Gastroesophageal sphincter (tissue), 4 donors: ENCODE measurements at regions not wholly inside any gene's neighbourhood (a gene's known extent, or its start where the extent isn't known, plus 50 kb on each side); places are given as distances from the start of the nearest gene placed in this dataset.

Source experiments
- ATAC-seq: fragments of 150-250 bp; one replicate; pipeline ENCODE4 v1.9.1; 2016; ENCODE audit warnings: mild to moderate bottlenecking, moderate library complexity
- H3K27ac ChIP-seq, 4 donors: fragments of 200-600 bp; sonication (generic) in 3 of 4; 1 replicate in 3 of 4; 2 replicates in 1 of 4; pipeline ENCODE4 v1.5.1; 2016 to 2019
- H3K27me3 ChIP-seq: fragments of 200-600 bp; sonication (generic); one replicate; pipeline ENCODE4 v1.5.1; 2019
- H3K36me3 ChIP-seq, 2 donors: fragments of 200-600 bp; sonication (generic); one replicate each; pipeline ENCODE4 v1.5.1; 2019; ENCODE audit warnings: control low read depth in 1 of 2
- H3K4me1 ChIP-seq, 3 donors: fragments of 200-600 bp; sonication (generic); 1 replicate in 2 of 3; 2 replicates in 1 of 3; pipeline ENCODE4 v1.5.1; 2016 to 2019; ENCODE audit warnings: control low read depth in 2 of 3
- H3K4me3 ChIP-seq, 2 donors: fragments of 200-600 bp; sonication (generic); one replicate each; pipeline ENCODE4 v1.5.1; 2019; ENCODE audit warnings: mild to moderate bottlenecking in 1 of 2, moderate library complexity in 1 of 2
- H3K9me3 ChIP-seq, 3 donors: fragments of 200-600 bp; sonication (generic); one replicate each; pipeline ENCODE4 v1.5.1; 2017 to 2019; ENCODE audit warnings: control low read depth in 2 of 3
- EP300 ChIP-seq: sonication (generic); formaldehyde crosslinking; IDR thresholded peaks from one replicate; pipeline ENCODE4 v1.6.1; 2017; ENCODE audit warnings: antibody characterized with exemption, mild to moderate bottlenecking
- POLR2A ChIP-seq, 2 donors: fragments of 450-650 bp; IDR thresholded peaks; one replicate each; pipeline ENCODE4 v1.6.1; 2017; ENCODE audit warnings: antibody characterized with exemption in 2 of 2, mild to moderate bottlenecking in 2 of 2, moderate library complexity in 1 of 2
- POLR2AphosphoS5 ChIP-seq: sonication (generic); formaldehyde crosslinking; IDR thresholded peaks from one replicate; pipeline ENCODE4 v1.6.1; 2017; ENCODE audit warnings: antibody characterized with exemption
- WGBS, 2 donors: methylation state at CpG; one replicate each; pipeline ENCODE4 v1.1.5; 2018; ENCODE audit warnings: low coverage in 1 of 2; 5-methylcytosine and 5-hydroxymethylcytosine counted together
- TF ChIP-seq, protein P1 (sequence below), 4 experiments: fragments of 200-600 bp in 2 of 4; fragments of 450-650 bp in 2 of 4; sonication (generic) in 1 of 4; IDR thresholded peaks; one replicate each; pipeline ENCODE4 v1.5.1; 2017 to 2019; ENCODE audit warnings: antibody characterized with exemption in 4 of 4, mild to moderate bottlenecking in 2 of 4, moderate library complexity in 2 of 4

DNA sequence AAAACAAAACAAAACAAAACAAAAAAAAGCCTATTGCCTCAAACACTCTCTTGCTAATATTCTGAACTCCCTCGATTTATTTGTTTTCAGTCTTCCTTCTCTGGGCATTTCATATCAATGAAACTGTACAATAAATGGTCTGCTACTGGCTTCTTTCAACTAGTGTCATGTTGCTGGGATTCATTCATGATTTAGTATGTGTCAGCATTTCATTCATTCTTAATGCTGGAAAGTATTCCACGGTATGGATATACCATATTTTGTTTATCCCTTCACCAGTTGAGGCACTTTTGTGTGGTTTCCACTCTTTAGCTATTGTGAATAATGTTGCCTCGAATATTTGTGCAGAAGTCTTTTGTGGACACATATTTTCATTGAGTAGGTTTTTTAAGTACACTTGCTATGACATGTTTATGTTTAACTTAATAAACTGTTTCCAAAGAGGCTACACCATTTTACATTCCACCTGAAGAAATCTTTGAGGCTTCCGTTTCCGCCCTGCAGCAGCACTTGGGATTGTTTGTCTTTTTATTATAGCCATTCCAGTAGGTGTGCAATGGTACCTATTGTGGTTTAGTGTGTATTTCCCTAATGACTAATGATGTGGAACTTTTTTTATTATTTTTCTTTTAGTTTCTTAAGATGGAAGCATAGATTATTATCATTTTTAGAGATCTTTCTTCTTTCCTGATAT lies 543.6 kb upstream of the SOX11 start:
- no peak for ATAC-seq
- peaks cover 0 to 14% (median 0%) of the 10 kb centered on the region in 3 donors for H3K9me3 ChIP-seq
- WGBS, 2 donors, result 71 to 83% methylated on average over 5 of the region's 5 CpGs
- no peak overlapping the region for H3K4me3 ChIP-seq
- no peaks in the 10 kb centered on the region for H3K36me3 ChIP-seq
- TF ChIP-seq POLR2A (IDR thresholded peaks at IDR 0.05) (no peak), POLR2AphosphoS5 (no peak), EP300 (no peak)
- TF ChIP-seq, protein P1, sequence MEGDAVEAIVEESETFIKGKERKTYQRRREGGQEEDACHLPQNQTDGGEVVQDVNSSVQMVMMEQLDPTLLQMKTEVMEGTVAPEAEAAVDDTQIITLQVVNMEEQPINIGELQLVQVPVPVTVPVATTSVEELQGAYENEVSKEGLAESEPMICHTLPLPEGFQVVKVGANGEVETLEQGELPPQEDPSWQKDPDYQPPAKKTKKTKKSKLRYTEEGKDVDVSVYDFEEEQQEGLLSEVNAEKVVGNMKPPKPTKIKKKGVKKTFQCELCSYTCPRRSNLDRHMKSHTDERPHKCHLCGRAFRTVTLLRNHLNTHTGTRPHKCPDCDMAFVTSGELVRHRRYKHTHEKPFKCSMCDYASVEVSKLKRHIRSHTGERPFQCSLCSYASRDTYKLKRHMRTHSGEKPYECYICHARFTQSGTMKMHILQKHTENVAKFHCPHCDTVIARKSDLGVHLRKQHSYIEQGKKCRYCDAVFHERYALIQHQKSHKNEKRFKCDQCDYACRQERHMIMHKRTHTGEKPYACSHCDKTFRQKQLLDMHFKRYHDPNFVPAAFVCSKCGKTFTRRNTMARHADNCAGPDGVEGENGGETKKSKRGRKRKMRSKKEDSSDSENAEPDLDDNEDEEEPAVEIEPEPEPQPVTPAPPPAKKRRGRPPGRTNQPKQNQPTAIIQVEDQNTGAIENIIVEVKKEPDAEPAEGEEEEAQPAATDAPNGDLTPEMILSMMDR (IDR thresholded peaks at IDR 0.05), result no peak
- H3K4me1 ChIP-seq, result peaks cover 0 to 8% (median 0%) of the 10 kb centered on the region in 3 donors
- no peaks in the 10 kb centered on the region for H3K27me3 ChIP-seq
- H3K27ac ChIP-seq, result no peak overlapping the region

DNA sequence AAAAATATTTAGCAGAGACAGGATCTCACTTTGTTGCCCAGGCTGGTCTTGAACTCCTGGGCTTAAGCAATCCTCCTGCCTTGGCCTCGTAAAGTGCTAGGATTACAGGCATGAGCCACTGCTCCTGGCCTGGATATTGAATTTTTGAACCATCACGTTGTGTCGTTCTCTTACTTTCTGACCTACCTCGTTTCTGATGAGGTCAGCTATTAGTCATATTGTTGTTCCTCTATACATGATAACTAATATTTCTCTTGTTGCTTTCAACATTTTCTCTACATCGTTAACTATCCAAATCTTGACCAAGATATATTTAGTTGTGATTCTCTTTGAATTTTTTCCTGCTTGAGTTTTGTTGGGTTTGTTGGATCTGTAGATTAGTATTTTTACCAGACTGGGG lies 541.3 kb upstream of the SOX11 start:
- 82 to 89% methylated on average over 5 of the region's 5 CpGs for WGBS, 2 donors
- ATAC-seq, result no peak
- H3K9me3 ChIP-seq, result peaks cover 0 to 14% (median 0%) of the 10 kb centered on the region in 3 donors
- H3K36me3 ChIP-seq, result no peaks in the 10 kb centered on the region
- H3K4me1 ChIP-seq, result no peaks in the 10 kb centered on the region
- no peak overlapping the region for H3K4me3 ChIP-seq
- TF ChIP-seq EP300, result no peak
- H3K27me3 ChIP-seq, result no peaks in the 10 kb centered on the region
- no peak overlapping the region for H3K27ac ChIP-seq

DNA sequence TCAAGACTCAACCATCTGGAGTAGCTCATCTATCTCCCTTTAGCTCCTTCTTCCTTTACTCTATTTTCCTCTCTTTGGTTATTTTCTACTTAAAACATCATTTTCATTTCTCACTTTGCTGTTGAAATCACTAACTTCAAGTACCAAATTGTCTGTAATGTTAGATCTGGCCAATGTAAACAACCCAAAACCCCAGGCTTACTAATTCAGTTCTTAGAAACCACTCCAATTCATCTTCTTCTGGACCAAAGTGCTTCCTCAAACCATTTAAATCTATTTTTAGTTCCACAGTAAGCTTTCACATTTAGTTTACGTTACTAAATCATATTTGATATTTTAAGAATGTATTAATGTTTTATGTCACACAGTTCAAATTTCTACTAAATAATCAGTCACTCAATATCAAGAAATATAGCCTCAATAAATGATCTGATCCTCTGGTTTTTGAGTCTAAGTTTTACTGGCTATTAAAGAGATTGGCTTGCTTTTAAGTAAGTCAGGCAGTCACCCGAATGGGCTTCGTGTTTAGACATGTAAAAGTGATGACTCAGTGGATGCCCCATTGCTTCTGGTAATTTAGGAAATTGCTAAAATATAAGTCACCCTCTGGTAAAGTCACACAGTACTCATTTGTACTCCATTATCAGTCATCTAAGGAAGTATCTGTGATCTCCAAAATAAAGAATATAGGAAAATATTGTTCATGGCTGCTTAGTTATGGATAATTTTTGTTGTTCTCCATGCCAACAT lies 527.2 kb upstream of the SOX11 start:
- Histone ChIP-seq H3K27ac (no peak overlapping the region), H3K27me3 (no peaks in the 10 kb centered on the region), H3K36me3 (no peaks in the 10 kb centered on the region), H3K9me3 (no peaks in the 10 kb centered on the region), H3K4me3 (no peak overlapping the region), H3K4me1 (peaks cover 0 to 13% (median 0%) of the 10 kb centered on the region in 3 donors)
- no peak for ATAC-seq
- 12 to 17% methylated on average over 3 of the region's 3 CpGs for WGBS, 2 donors
- TF ChIP-seq EP300 (no peak), POLR2AphosphoS5 (peak; percentile 6), POLR2A (IDR thresholded peaks at IDR 0.05) (no peak)
- TF ChIP-seq, protein P1 (IDR thresholded peaks at IDR 0.05), result no peak

DNA sequence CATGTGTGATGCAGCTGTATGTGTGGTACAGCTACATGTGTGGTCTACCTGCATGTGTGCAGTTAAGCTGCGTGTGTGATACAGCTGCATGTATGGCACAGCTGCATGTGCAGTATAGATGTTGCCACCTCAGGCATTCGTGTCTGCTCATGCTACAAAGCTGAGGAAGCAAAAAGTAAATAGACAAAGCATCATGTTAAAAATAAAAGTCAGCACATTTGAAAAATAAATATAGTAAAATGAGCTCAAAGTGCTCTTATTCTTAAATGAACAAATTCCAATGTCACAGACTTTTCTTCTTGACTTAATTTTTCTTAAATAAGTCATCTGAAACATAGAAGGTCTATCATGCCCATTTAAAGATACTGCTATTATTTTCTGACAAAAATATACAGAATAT lies 519.3 kb upstream of the SOX11 start:
- TF ChIP-seq EP300 (no peak), POLR2AphosphoS5 (no peak), POLR2A (IDR thresholded peaks at IDR 0.05) (no peak)
- TF ChIP-seq, protein P1 (IDR thresholded peaks at IDR 0.05), result no peak
- Histone ChIP-seq H3K27ac (no peak overlapping the region), H3K9me3 (no peaks in the 10 kb centered on the region), H3K4me1 (peaks cover 0 to 15% (median 0%) of the 10 kb centered on the region in 3 donors), H3K4me3 (no peak overlapping the region), H3K27me3 (no peaks in the 10 kb centered on the region), H3K36me3 (no peaks in the 10 kb centered on the region)
- ATAC-seq, result no peak
- WGBS, 2 donors, result 62 to 71% methylated on average over 2 of the region's 2 CpGs

DNA sequence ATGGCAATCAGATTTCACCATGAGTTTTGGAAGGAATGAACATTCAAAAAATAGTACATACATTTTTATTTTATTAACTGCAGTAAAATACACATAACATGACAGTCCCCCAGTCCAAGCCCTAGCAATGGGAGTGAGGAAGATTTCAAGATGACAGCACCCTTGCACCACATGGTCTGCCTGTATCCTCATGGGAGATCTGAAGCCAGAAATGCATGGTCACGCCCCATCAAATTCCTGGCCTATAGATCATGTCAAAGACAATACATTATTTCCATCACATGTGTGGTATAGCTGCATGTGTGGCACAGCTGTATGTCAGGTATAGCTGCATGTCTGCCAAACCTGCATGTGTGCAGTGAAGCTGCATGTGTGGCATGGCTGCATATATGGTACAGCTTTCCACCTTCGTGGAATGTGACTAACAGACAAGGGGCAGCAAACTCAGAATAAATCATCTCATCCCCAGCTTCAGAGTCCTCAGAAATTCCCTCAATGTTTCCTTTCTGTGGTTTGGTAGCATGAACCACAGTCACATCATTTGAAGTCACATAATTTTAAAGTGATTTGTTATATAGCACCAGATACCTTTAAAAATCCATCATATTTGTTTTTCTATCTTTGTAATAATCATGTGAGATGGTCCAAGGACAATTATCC lies 518.2 kb upstream of the SOX11 start:
- H3K27ac ChIP-seq, result no peak overlapping the region
- no peaks in the 10 kb centered on the region for H3K36me3 ChIP-seq
- no peak overlapping the region for H3K4me3 ChIP-seq
- H3K4me1 ChIP-seq, result peaks cover 0 to 15% (median 0%) of the 10 kb centered on the region in 3 donors
- ATAC-seq, result no peak
- H3K27me3 ChIP-seq, result no peaks in the 10 kb centered on the region
- no peaks in the 10 kb centered on the region for H3K9me3 ChIP-seq
- WGBS, 2 donors, result 92 to 93% methylated on average over 2 of the region's 2 CpGs
- TF ChIP-seq, protein P1 (IDR thresholded peaks at IDR 0.05), result no peak
- TF ChIP-seq EP300 (no peak), POLR2A (IDR thresholded peaks at IDR 0.05) (no peak), POLR2AphosphoS5 (no peak)
